HG03108 (cell line): ENCODE measurements at regions not wholly inside any gene's neighbourhood (a gene's known extent, or its start where the extent isn't known, plus 50 kb on each side); places are given as distances from the start of the nearest gene placed in this dataset.

ENCODE experiments used
- ATAC-seq: cut with Tn5 transposase; IDR thresholded peaks from one replicate; pipeline ENCODE4 v1.9.1; 2021; ENCODE audit warnings: moderate library complexity; ENCODE audit not compliant: unreplicated experiment

DNA sequence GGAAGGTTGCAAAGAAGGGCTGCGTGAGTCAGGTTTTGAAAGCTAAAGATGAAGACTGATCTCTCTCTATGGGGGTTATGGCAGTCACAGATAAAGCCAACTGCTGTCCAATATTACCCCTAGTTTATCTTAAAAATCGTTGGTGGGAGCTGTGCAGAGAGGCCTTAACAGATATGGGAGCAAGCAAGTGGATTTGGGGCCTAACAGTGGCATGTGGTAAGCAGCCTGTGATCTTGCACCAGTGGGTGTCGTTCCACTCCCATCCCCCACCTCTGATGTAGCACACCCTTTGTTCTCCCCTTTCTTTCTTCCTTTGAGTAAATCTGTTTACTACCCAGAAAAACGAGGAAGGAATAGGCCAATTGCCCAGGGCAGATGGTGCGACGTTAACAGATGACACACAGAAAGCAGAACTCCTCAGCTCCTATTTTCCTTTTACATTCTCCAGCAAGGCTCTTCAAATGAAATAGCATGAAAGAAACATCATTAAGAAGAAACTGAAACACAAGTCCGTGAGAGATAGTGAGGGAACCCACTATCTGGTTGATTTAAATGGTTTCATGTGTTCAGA lies 274.1 kb upstream of the CITED2 start:
- ATAC-seq: no peak

- no peak for ATAC-seq
Measured at GRCh38 chr6:139647841-139648240, 273.4 kb upstream of the CITED2 start.

GRCh38 chr6:139647016-139647415 lies 272.6 kb upstream of the CITED2 start:
- no peak for ATAC-seq

GRCh38 chr6:139644821-139645220 lies 270.4 kb upstream of the CITED2 start:
- no peak for ATAC-seq

- no peak for ATAC-seq
Measured at GRCh38 chr6:139643986-139644385, 269.5 kb upstream of the CITED2 start.

DNA sequence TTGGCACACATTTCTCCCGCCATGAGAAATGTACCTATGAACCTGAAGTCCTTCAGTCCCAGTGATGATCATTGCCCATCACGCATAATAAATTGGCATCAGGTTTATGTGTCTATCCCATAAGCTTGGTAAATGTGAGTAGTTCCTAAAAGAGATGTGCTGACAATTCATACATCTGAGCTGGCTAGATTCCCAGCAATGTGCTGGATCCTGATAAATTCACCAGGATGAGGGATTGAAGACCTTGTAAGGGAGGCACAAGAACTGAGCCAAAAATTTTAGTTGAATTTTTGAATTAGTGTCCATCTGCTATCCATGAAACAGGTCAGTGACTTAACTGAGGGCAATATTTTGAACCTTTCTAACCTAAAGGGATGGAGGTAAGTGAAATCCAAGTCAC lies 267.9 kb upstream of the CITED2 start:
- no peak for ATAC-seq

GRCh38 chr6:139641376-139641775 lies 266.9 kb upstream of the CITED2 start:
- ATAC-seq: no peak

- ATAC-seq: no peak
Measured at GRCh38 chr6:139640921-139641320, 266.5 kb upstream of the CITED2 start.

DNA sequence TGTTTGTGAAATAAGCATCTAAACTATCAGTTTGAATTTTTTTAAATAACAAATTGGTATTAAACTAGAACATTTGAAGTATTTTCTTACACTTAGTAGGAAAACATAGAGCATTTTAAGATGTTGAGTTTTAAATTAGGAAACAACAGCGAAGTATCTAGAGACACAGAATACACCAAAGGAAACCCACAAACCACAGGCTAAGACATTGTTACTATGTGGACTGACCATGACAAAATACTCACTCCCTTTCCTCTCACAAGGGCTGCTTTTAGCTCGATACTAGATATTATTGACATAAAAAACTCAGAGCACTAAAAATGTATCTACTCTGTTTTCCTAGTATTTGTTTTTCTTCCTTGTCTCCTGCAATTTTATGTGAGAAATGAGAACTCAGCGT lies 266.0 kb upstream of the CITED2 start:
- peak; percentile 96 for ATAC-seq

DNA sequence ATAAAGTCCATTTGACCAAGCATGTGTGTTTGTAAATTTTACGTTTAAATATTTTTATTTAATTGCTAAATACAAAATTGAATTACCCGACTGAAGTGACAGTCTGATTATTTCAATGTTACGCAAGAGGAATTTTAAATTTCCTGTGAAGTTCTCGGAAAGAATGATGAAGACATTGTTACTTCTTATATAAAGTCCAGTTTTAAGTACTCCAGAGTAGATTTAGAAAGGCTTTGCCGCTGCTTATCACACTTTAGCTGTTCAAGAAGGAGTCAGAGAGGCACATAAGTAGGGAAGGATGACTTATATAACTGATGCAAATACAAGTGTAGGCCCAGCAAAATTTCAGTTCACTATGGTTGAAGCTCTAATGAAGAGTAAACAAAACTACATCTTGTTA lies 265.1 kb upstream of the CITED2 start:
- ATAC-seq: no peak

- no peak for ATAC-seq
Measured at GRCh38 chr6:139638179-139638941, 263.9 kb upstream of the CITED2 start.

DNA sequence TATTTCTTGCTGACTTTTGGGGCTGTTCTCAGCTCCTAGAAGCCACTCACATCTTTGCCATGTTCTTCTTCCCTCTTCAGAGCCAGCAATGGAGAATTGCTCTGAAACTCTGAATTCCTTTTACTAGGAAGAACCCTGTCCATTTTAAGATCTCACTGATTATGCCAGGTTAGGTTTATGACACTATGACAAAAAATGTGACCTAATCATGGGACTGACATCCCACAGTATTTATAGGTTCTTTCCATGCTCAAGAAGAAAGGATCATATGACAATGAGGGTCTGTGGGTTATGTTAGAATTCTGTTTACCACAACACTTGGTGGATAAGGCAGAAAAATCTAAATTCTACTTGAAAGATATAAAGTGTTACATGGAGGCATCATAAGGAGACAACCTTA lies 263.3 kb upstream of the CITED2 start:
- ATAC-seq: no peak

GRCh38 chr6:139636391-139636790 lies 261.9 kb upstream of the CITED2 start:
- no peak for ATAC-seq

- ATAC-seq: no peak
Measured at GRCh38 chr6:139635401-139636130, 261.1 kb upstream of the CITED2 start.

GRCh38 chr6:139632840-139633239 lies 258.4 kb upstream of the CITED2 start:
- no peak for ATAC-seq

DNA sequence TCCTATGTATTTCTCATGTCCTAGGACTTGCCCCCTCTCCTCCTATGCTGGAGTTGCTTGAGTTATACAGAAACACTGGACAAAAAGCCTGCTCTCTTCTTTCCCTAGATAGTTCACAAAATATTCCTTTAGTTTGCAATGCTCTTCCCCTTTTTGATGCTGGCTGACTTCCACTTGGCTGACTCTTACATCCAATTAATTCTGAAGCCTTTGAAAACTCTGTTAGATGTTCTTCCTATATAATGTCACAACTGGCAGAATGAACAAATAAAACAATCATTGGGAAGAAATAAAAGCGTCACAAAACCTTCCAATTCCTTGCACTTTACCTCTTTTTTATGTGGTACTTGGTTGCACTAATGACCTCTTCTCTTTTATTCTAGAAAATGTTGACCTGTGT lies 253.8 kb upstream of the CITED2 start:
- no peak for ATAC-seq

- no peak for ATAC-seq
Measured at GRCh38 chr6:139627091-139627490, 252.6 kb upstream of the CITED2 start.

DNA sequence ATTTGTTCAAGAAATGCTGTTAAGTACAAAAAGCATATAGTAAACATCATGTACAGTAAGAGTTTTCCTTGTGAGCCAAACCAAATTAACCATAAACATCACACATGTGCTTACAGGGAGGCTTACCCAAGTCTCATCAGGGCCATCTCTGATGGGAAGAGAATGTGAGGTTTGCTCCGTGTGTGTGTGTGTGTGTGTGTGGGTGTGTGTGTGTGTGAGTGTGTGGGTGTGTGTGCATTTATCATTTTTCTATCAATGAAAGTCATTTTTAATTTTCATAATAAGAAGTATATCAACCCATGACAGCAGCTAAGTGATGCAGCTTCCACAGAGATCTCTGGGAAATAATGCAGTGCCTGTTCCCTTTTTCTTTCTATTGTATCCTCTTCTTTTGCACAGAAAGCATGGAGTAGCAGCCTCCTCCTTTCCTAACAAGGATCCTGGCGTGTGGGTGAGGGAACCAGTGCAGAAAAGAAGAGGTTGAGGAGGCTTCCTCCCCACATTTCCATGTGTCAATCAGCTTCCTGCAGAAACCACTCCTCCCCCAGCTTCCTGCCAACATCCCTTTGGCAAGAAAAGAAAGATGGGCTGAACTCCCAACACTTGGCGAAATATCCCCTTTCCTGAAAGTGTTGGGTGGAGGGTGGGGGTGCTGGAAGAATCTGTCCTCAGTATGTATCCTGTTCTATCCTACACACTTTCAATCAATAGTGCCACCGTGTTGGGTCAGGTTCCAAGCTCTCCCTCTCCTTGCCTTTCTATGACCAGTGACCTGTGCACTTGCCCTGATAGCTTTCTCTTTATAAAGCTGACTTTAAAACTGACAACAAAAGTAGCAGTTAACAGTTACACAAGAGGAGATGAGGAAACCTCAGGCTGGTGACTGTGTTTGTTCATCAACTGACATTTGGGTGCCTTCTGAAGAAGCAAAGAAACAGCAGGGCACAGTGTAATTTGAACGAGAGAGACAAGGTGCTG lies 251.8 kb upstream of the CITED2 start:
- ATAC-seq: no peak

DNA sequence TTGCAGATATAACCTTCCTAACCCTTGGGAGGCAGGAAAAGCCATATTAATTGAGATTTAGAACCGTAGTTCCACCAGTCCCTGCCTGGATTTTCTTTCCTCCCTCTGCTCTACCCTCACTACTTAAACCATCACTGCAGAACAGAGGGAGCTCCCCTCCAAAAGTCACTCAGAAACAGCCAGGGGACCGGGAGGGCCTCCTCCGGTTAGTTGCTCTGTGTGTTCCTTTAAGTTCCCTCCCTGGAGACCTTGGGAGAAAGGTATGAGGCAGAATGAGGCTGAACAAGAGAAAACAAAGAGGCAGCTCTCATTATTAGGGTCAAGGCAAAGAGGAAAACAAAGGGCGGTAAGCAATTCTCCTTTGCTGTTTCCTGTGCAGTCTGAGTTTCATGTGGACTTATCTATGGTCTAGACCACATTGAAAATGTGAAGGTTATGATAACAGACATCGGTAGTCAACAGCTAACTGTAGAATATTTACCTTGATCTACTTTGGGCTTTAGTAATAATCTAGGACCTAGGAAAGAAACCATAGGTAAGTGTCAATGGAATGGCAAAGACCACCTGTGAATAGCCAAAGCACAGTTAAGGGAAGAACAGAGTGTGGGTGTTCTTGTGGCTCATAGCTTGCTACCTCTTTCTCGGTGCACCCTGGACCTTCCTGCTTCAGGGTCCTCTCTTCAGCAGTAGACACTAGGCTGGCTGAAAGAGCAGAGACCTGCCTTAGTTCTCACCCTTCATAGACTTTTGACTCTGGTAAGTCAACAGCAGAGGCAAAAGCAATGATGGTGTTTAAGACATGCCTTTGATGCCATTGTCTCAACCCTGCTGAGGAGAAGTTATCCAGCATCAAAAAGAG lies 250.9 kb upstream of the CITED2 start:
- ATAC-seq: no peak

- ATAC-seq: no peak
Measured at GRCh38 chr6:139623372-139623771, 248.9 kb upstream of the CITED2 start.
